ENCODE measurements at regions not wholly inside any gene's neighbourhood (a gene's known extent, or its start where the extent isn't known, plus 50 kb on each side); places are given as distances from the start of the nearest gene placed in this dataset.

- TF ChIP-seq CTCF (optimal IDR thresholded peaks at IDR 0.05 in 1 of 3, IDR thresholded peaks at IDR 0.05 in 1 of 3, conservative IDR thresholded peaks at IDR 0.05 in 1 of 3; ENCODE audit: extremely low read depth in 1 of 3, insufficient read depth in 2 of 3, low read length in 3 of 3) = no peak
- TF ChIP-seq EZH2 (IDR thresholded peaks at IDR 0.05; ENCODE audit: low read length) = no peak
These were observed 856.2 kb downstream of the SORCS1 start for GRCh38 chr10:106308284-106308683.

All from keratinocyte (primary cell).